ENCODE measurements at regions not wholly inside any gene's neighbourhood (a gene's known extent, or its start where the extent isn't known, plus 50 kb on each side); places are given as distances from the start of the nearest gene placed in this dataset.

GRCh38 chr4:187575706-187576105, 419.9 kb upstream of the ZFP42 start:
- no peak for TF ChIP-seq SPI1 (IDR thresholded peaks at IDR 0.05; ENCODE audit: borderline replicate concordance, low read depth)
- TF ChIP-seq, protein P1, sequence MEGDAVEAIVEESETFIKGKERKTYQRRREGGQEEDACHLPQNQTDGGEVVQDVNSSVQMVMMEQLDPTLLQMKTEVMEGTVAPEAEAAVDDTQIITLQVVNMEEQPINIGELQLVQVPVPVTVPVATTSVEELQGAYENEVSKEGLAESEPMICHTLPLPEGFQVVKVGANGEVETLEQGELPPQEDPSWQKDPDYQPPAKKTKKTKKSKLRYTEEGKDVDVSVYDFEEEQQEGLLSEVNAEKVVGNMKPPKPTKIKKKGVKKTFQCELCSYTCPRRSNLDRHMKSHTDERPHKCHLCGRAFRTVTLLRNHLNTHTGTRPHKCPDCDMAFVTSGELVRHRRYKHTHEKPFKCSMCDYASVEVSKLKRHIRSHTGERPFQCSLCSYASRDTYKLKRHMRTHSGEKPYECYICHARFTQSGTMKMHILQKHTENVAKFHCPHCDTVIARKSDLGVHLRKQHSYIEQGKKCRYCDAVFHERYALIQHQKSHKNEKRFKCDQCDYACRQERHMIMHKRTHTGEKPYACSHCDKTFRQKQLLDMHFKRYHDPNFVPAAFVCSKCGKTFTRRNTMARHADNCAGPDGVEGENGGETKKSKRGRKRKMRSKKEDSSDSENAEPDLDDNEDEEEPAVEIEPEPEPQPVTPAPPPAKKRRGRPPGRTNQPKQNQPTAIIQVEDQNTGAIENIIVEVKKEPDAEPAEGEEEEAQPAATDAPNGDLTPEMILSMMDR (IDR thresholded peaks at IDR 0.05; ENCODE audit: insufficient read depth, low read length), result no peak
- TF ChIP-seq POLR2AphosphoS5 (IDR thresholded peaks at IDR 0.05; ENCODE audit: low read depth), result no peak

GRCh38 chr4:187576751-187577150, 418.8 kb upstream of the ZFP42 start:
- Histone ChIP-seq H3K27ac (replicated peaks) (no peak overlapping the region), H3K4me3 (replicated peaks; ENCODE audit: insufficient read depth, low read length) (no peak overlapping the region), H3K27me3 (ENCODE audit: insufficient read depth, poor library complexity, severe bottlenecking) (no peaks in the 10 kb centered on the region)
- DNase-seq (ENCODE audit: low read depth in 1 of 2, low spot score in 1 of 2), result no peak
- TF ChIP-seq SPI1 (IDR thresholded peaks at IDR 0.05; ENCODE audit: borderline replicate concordance, low read depth), result no peak
- TF ChIP-seq, protein P1 (IDR thresholded peaks at IDR 0.05; ENCODE audit: insufficient read depth, low read length), result no peak
- no peak for TF ChIP-seq POLR2AphosphoS5 (IDR thresholded peaks at IDR 0.05; ENCODE audit: low read depth)
- TF ChIP-seq, protein P2, sequence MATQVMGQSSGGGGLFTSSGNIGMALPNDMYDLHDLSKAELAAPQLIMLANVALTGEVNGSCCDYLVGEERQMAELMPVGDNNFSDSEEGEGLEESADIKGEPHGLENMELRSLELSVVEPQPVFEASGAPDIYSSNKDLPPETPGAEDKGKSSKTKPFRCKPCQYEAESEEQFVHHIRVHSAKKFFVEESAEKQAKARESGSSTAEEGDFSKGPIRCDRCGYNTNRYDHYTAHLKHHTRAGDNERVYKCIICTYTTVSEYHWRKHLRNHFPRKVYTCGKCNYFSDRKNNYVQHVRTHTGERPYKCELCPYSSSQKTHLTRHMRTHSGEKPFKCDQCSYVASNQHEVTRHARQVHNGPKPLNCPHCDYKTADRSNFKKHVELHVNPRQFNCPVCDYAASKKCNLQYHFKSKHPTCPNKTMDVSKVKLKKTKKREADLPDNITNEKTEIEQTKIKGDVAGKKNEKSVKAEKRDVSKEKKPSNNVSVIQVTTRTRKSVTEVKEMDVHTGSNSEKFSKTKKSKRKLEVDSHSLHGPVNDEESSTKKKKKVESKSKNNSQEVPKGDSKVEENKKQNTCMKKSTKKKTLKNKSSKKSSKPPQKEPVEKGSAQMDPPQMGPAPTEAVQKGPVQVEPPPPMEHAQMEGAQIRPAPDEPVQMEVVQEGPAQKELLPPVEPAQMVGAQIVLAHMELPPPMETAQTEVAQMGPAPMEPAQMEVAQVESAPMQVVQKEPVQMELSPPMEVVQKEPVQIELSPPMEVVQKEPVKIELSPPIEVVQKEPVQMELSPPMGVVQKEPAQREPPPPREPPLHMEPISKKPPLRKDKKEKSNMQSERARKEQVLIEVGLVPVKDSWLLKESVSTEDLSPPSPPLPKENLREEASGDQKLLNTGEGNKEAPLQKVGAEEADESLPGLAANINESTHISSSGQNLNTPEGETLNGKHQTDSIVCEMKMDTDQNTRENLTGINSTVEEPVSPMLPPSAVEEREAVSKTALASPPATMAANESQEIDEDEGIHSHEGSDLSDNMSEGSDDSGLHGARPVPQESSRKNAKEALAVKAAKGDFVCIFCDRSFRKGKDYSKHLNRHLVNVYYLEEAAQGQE (IDR thresholded peaks at IDR 0.05; ENCODE audit: insufficient replicate concordance, low read depth), result no peak
- no peak for TF ChIP-seq GABPA (IDR thresholded peaks at IDR 0.05; ENCODE audit: low read depth)

More at GRCh38 chr4:187575706-187576105, 419.9 kb upstream of the ZFP42 start:
- no peaks in the 10 kb centered on the region for H3K27me3 ChIP-seq (ENCODE audit: insufficient read depth, poor library complexity, severe bottlenecking)
- DNase-seq (ENCODE audit: low read depth in 1 of 2, low spot score in 1 of 2), result no peak
- no peak overlapping the region for H3K4me3 ChIP-seq (replicated peaks; ENCODE audit: insufficient read depth, low read length)
- no peak overlapping the region for H3K27ac ChIP-seq (replicated peaks)

GRCh38 chr4:187577941-187578480, 417.6 kb upstream of the ZFP42 start:
- no peak overlapping the region for H3K4me3 ChIP-seq (replicated peaks; ENCODE audit: insufficient read depth, low read length)
- H3K27me3 ChIP-seq (ENCODE audit: insufficient read depth, poor library complexity, severe bottlenecking), result no peaks in the 10 kb centered on the region
- TF ChIP-seq, protein P1 (IDR thresholded peaks at IDR 0.05; ENCODE audit: insufficient read depth, low read length), result no peak
- TF ChIP-seq SPI1 (IDR thresholded peaks at IDR 0.05; ENCODE audit: borderline replicate concordance, low read depth), result no peak
- TF ChIP-seq GABPA (IDR thresholded peaks at IDR 0.05; ENCODE audit: low read depth), result no peak
- no peak for TF ChIP-seq POLR2AphosphoS5 (IDR thresholded peaks at IDR 0.05; ENCODE audit: low read depth)
- TF ChIP-seq, protein P2 (IDR thresholded peaks at IDR 0.05; ENCODE audit: insufficient replicate concordance, low read depth), result no peak
- no peak overlapping the region for H3K27ac ChIP-seq (replicated peaks)
- DNase-seq (ENCODE audit: low read depth in 1 of 2, low spot score in 1 of 2), result no peak

GRCh38 chr4:187586892-187587291, 408.7 kb upstream of the ZFP42 start:
- H3K27me3 ChIP-seq (ENCODE audit: insufficient read depth, poor library complexity, severe bottlenecking), result no peaks in the 10 kb centered on the region
- no peak for DNase-seq (ENCODE audit: low read depth in 1 of 2, low spot score in 1 of 2)
- no peak overlapping the region for H3K27ac ChIP-seq (replicated peaks)
- H3K4me3 ChIP-seq (replicated peaks; ENCODE audit: insufficient read depth, low read length), result no peak overlapping the region
- no peak for TF ChIP-seq POLR2AphosphoS5 (IDR thresholded peaks at IDR 0.05; ENCODE audit: low read depth)
